ENCODE measurements at regions not wholly inside any gene's neighbourhood (a gene's known extent, or its start where the extent isn't known, plus 50 kb on each side); places are given as distances from the start of the nearest gene placed in this dataset.

DNA sequence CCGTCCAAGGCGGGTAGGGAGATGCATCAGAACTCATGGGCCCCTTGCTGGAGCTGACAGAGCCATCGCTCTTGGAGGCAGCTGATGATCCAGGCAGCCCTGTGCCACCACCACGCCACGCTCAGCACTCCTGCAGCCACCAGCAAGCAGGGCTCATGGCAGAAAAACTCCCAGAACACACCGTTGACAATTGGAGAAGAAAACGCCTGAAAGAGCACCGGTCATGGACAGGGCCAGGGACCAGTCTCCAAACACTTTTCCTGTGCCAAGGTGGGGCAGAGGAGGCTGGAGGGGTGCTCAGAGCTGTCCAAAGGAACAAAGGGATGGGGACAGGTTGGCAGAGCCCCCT is 132.2 kb downstream of the FOXL1 start:
- no peaks in the 10 kb centered on the region for H3K27me3 ChIP-seq (replicated peaks; ENCODE audit: control insufficient read depth, insufficient read depth, low read length)
- no peak for DNase-seq (ENCODE audit: extremely low read depth, insufficient read length)
- H3K4me3 ChIP-seq (replicated peaks; ENCODE audit: low read depth, low read length), result no peak overlapping the region
- no peak for TF ChIP-seq CTCF (IDR thresholded peaks at IDR 0.05; ENCODE audit: insufficient read depth, low read length, poor library complexity, severe bottlenecking)
- no peaks in the 10 kb centered on the region for H3K36me3 ChIP-seq (ENCODE audit: control insufficient read depth, insufficient read depth, low read length)

- DNase-seq (ENCODE audit: extremely low read depth, insufficient read length), result no peak
- TF ChIP-seq CTCF (IDR thresholded peaks at IDR 0.05; ENCODE audit: insufficient read depth, low read length, poor library complexity, severe bottlenecking), result no peak
- no peak overlapping the region for H3K4me3 ChIP-seq (replicated peaks; ENCODE audit: low read depth, low read length)
- H3K36me3 ChIP-seq (ENCODE audit: control insufficient read depth, insufficient read depth, low read length), result no peaks in the 10 kb centered on the region
- H3K27me3 ChIP-seq (replicated peaks; ENCODE audit: control insufficient read depth, insufficient read depth, low read length), result no peaks in the 10 kb centered on the region
These were observed 134.0 kb downstream of the FOXL1 start for GRCh38 chr16:86712158-86713009.

GRCh38 chr16:86713021-86713631 is 134.8 kb downstream of the FOXL1 start:
- H3K36me3 ChIP-seq (ENCODE audit: control insufficient read depth, insufficient read depth, low read length), result no peaks in the 10 kb centered on the region
- TF ChIP-seq CTCF (IDR thresholded peaks at IDR 0.05; ENCODE audit: insufficient read depth, low read length, poor library complexity, severe bottlenecking), result no peak
- no peaks in the 10 kb centered on the region for H3K27me3 ChIP-seq (replicated peaks; ENCODE audit: control insufficient read depth, insufficient read depth, low read length)
- no peak for DNase-seq (ENCODE audit: extremely low read depth, insufficient read length)
- H3K4me3 ChIP-seq (replicated peaks; ENCODE audit: low read depth, low read length), result no peak overlapping the region

DNA sequence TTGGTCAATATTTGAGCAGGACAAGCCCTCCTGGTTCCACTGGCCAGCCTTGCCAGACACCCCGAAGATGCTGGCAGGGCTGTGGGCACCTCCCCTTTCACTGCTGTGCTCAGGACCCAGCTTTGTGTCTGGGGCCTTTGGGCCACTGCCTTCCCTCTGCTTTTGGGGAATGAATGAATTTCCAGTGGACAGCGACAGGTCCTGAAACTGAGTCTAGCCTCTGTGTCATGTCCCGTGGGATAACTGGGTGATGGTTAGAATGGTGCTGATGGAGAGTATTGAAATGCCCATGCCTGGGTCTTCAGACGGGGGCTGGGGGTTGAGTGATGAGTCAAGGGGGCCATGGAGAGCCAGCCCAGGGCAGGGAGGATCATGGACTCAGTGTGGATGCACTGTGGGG is 135.8 kb downstream of the FOXL1 start:
- Histone ChIP-seq H3K4me3 (replicated peaks; ENCODE audit: low read depth, low read length) (no peak overlapping the region), H3K27me3 (replicated peaks; ENCODE audit: control insufficient read depth, insufficient read depth, low read length) (no peaks in the 10 kb centered on the region), H3K36me3 (ENCODE audit: control insufficient read depth, insufficient read depth, low read length) (no peaks in the 10 kb centered on the region)
- TF ChIP-seq CTCF (IDR thresholded peaks at IDR 0.05; ENCODE audit: insufficient read depth, low read length, poor library complexity, severe bottlenecking), result no peak
- no peak for DNase-seq (ENCODE audit: extremely low read depth, insufficient read length)

GRCh38 chr16:86716649-86717048 is 138.3 kb downstream of the FOXL1 start:
- TF ChIP-seq CTCF (IDR thresholded peaks at IDR 0.05; ENCODE audit: insufficient read depth, low read length, poor library complexity, severe bottlenecking), result no peak
- H3K4me3 ChIP-seq (replicated peaks; ENCODE audit: low read depth, low read length), result no peak overlapping the region
- DNase-seq (ENCODE audit: extremely low read depth, insufficient read length), result no peak
- no peaks in the 10 kb centered on the region; the same call in 1 of the 2 replicates for H3K27me3 ChIP-seq (replicated peaks; ENCODE audit: control insufficient read depth, insufficient read depth, low read length)
- H3K36me3 ChIP-seq (ENCODE audit: control insufficient read depth, insufficient read depth, low read length), result no peaks in the 10 kb centered on the region

All from GM06990 (cell line).